Cardiac muscle cell (in vitro differentiated cells and primary cell): ENCODE measurements at regions not wholly inside any gene's neighbourhood (a gene's known extent, or its start where the extent isn't known, plus 50 kb on each side); places are given as distances from the start of the nearest gene placed in this dataset.

ENCODE experiments used
- DNase-seq, 2 donors: peaks; one replicate each; pipeline versions ENCODE4 v3.0.0 to v3.0.0-alpha.2; 2010 to 2017; ENCODE audit warnings: low read depth in 1 of 2, low spot score in 1 of 2
- H3K27ac ChIP-seq: fragments of 200-600 bp; sonication (generic); 2 replicates; pipeline ENCODE4 v1.5.1; 2016
- H3K27me3 ChIP-seq: fragments of 200-600 bp; sonication (generic); 2 replicates; pipeline ENCODE4 v1.6.0; 2016; ENCODE audit warnings: control low read depth
- H3K36me3 ChIP-seq: fragments of 200-600 bp; sonication (generic); 2 replicates; pipeline ENCODE4 v1.5.1; 2016; ENCODE audit warnings: control low read depth
- H3K4me1 ChIP-seq: fragments of 200-600 bp; sonication (generic); 2 replicates; pipeline ENCODE4 v1.8.1; 2017; ENCODE audit warnings: low read depth, mild to moderate bottlenecking, mixed run types
- H3K4me3 ChIP-seq: fragments of 200-600 bp; sonication (generic); 2 replicates; pipeline ENCODE4 v1.5.1; 2016; ENCODE audit warnings: mild to moderate bottlenecking
- H3K9me3 ChIP-seq: fragments of 200-600 bp; sonication (generic); 2 replicates; pipeline ENCODE4 v1.5.1; 2017; ENCODE audit warnings: low read depth, mild to moderate bottlenecking, control low read depth
- TF ChIP-seq, protein P1 (sequence below): IDR thresholded peaks from 2 replicates; pipeline ENCODE4 v1.5.1; 2012; ENCODE audit warnings: low read depth, mild to moderate bottlenecking, low read length

DNA sequence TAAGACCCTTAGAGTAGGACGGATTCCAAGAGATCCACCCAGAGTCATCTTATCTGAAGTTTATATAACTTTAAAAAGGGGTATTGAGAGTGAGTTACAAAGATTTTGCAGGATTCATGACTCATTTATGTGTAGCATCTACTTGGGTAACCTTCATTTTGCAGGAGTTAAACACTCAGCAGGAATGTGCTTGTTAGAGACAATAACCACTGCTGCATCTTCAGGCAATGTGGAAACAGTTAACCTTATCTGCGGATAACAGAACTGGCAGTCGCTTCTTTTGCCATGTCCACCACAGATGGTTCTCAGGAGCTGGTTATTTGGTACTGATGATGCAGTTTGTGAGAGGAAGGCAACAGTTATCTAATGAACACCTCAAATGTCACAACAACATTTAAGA is 417.9 kb upstream of the DDI1 start:
- TF ChIP-seq, protein P1, sequence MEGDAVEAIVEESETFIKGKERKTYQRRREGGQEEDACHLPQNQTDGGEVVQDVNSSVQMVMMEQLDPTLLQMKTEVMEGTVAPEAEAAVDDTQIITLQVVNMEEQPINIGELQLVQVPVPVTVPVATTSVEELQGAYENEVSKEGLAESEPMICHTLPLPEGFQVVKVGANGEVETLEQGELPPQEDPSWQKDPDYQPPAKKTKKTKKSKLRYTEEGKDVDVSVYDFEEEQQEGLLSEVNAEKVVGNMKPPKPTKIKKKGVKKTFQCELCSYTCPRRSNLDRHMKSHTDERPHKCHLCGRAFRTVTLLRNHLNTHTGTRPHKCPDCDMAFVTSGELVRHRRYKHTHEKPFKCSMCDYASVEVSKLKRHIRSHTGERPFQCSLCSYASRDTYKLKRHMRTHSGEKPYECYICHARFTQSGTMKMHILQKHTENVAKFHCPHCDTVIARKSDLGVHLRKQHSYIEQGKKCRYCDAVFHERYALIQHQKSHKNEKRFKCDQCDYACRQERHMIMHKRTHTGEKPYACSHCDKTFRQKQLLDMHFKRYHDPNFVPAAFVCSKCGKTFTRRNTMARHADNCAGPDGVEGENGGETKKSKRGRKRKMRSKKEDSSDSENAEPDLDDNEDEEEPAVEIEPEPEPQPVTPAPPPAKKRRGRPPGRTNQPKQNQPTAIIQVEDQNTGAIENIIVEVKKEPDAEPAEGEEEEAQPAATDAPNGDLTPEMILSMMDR, result no peak
- no peak overlapping the region for H3K4me3 ChIP-seq
- no peaks in the 10 kb centered on the region for H3K4me1 ChIP-seq
- H3K9me3 ChIP-seq, result no peaks in the 10 kb centered on the region
- no peaks in the 10 kb centered on the region for H3K36me3 ChIP-seq
- no peak overlapping the region for H3K27ac ChIP-seq
- peak in 1 of 2 donors; percentile 64 for DNase-seq
- no peaks in the 10 kb centered on the region for H3K27me3 ChIP-seq

DNA sequence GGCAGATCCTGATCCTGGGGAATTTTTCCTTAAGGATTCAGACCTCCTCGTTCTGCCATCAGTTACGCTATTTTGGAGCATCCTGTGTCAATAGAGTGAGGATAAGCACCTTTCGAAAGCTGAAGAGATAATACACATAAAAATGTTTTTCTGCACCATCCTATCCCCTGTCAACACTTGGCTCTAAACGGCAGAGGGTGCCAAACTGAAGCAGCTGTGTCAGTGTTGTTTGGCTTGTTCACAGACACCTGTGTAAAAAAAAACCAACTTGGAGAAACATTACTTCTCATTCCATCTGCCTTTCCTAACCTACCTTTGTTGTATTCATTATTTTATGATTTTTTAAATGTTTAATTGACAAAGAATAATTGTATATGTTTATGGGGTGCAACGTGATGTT is 417.0 kb upstream of the DDI1 start:
- Histone ChIP-seq H3K9me3 (no peaks in the 10 kb centered on the region), H3K4me1 (no peaks in the 10 kb centered on the region), H3K36me3 (no peaks in the 10 kb centered on the region), H3K27me3 (no peaks in the 10 kb centered on the region), H3K4me3 (no peak overlapping the region), H3K27ac (no peak overlapping the region)
- peak in 1 of 2 donors; percentile 5 for DNase-seq
- TF ChIP-seq, protein P1, result peak; percentile 24

DNA sequence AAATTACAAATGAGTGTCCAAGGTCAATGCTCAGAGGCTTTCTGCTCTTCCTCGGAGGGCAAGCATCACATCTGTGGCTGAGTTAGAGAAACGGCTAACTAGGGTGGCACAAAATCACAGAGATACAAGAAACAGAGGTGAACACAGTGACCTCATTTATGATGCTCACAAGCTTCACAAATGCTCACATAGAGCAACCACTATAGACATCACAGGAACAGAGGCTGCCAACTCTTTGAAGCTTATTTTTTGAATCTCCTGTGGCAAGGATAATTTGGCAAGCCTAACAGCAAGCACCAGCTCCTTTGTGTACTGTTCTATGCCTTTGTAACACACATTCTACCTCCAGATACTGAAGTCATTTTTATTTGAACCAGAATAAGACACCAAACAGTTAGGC is 416.5 kb upstream of the DDI1 start:
- no peak overlapping the region for H3K4me3 ChIP-seq
- H3K27ac ChIP-seq, result no peak overlapping the region
- no peaks in the 10 kb centered on the region for H3K36me3 ChIP-seq
- DNase-seq, result no peak
- no peaks in the 10 kb centered on the region for H3K9me3 ChIP-seq
- H3K27me3 ChIP-seq, result no peaks in the 10 kb centered on the region
- no peaks in the 10 kb centered on the region for H3K4me1 ChIP-seq
- TF ChIP-seq, protein P1, result no peak

DNA sequence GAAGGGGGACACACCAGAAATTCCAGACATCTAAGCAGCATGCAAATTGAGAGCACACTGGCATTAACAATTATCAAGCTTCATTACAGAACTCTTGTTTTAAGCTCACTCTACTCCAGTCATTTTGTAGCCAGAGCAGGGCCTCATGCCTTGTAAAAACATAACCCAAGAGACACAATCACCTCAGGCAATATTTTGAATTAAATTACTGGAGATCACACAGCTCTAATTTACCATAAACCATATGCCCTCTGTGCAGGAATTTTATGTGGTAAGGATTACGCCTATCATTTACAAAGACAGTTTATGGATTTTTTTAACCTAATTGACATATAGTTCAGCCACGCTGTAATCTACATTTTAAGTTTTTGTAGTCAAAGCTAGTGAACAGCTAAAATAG is 414.1 kb upstream of the DDI1 start:
- Histone ChIP-seq H3K27me3 (no peaks in the 10 kb centered on the region), H3K4me3 (no peak overlapping the region), H3K36me3 (no peaks in the 10 kb centered on the region), H3K9me3 (no peaks in the 10 kb centered on the region), H3K4me1 (no peaks in the 10 kb centered on the region), H3K27ac (no peak overlapping the region)
- DNase-seq, result no peak
- TF ChIP-seq, protein P1, result no peak

DNA sequence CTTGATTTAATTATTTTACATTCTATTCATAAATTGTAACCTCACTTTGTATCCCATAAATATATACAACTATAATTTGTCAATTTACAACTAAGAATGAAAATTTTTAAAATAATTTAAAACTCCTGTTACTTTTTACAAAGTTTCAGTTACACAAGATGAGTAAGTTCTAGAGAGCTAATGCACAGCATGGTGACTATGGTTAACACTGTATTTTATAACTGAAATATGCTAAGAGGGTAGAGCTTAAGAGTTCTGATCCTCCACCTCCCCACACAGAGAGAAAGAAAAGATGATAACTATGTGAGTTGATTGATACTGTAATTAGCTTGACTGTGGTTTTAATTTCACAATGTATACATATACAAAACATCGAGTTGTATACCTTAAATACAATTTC is 412.5 kb upstream of the DDI1 start:
- Histone ChIP-seq H3K27me3 (no peaks in the 10 kb centered on the region), H3K36me3 (no peaks in the 10 kb centered on the region), H3K27ac (no peak overlapping the region), H3K4me3 (no peak overlapping the region), H3K4me1 (peaks cover 6% of the 10 kb centered on the region), H3K9me3 (no peaks in the 10 kb centered on the region)
- TF ChIP-seq, protein P1, result no peak
- DNase-seq, result no peak
